Renal cortex interstitium (tissue), 11 donors: ENCODE measurements at regions not wholly inside any gene's neighbourhood (a gene's known extent, or its start where the extent isn't known, plus 50 kb on each side); places are given as distances from the start of the nearest gene placed in this dataset.

Source experiments
- DNase-seq, 11 donors: peaks; one replicate each; pipeline ENCODE4 v3.0.0-alpha.2; 2013; ENCODE audit warnings: low read depth in 9 of 11, low spot score in 4 of 11; ENCODE audit errors: extremely low read depth in 1 of 11

- no peak for DNase-seq
These were observed 728.3 kb upstream of the PHF14 start for GRCh38 chr7:10245406-10245805.

GRCh38 chr7:10257438-10257837, 716.2 kb upstream of the PHF14 start:
- no peak for DNase-seq

GRCh38 chr7:10266976-10267375, 706.7 kb upstream of the PHF14 start:
- DNase-seq = no peak

- no peak for DNase-seq
These were observed 705.6 kb upstream of the PHF14 start for GRCh38 chr7:10268034-10268433.

- DNase-seq = no peak
These were observed 690.8 kb upstream of the PHF14 start for GRCh38 chr7:10282909-10283308.

- no peak for DNase-seq
These were observed 689.7 kb upstream of the PHF14 start for GRCh38 chr7:10284001-10284400.

- DNase-seq = no peak
These were observed 674.3 kb upstream of the PHF14 start for GRCh38 chr7:10299384-10299783.

GRCh38 chr7:10300577-10300976, 673.1 kb upstream of the PHF14 start:
- peak in 9 of 11 donors; percentile 5 to 39 (median 14) for DNase-seq

GRCh38 chr7:10308276-10308675, 665.4 kb upstream of the PHF14 start:
- DNase-seq = no peak

GRCh38 chr7:10312942-10313341, 660.7 kb upstream of the PHF14 start:
- DNase-seq = no peak

GRCh38 chr7:10315881-10316280, 657.8 kb upstream of the PHF14 start:
- DNase-seq = no peak

- no peak for DNase-seq
These were observed 657.2 kb upstream of the PHF14 start for GRCh38 chr7:10316488-10316887.

- DNase-seq = no peak
These were observed 648.3 kb upstream of the PHF14 start for GRCh38 chr7:10325395-10325794.

- no peak for DNase-seq
These were observed 630.6 kb upstream of the PHF14 start for GRCh38 chr7:10343108-10343507.

GRCh38 chr7:10346032-10346431, 627.6 kb upstream of the PHF14 start:
- no peak for DNase-seq

GRCh38 chr7:10355816-10356215, 617.9 kb upstream of the PHF14 start:
- no peak for DNase-seq

GRCh38 chr7:10360050-10360449, 613.6 kb upstream of the PHF14 start:
- no peak for DNase-seq

- no peak for DNase-seq
These were observed 571.9 kb upstream of the PHF14 start for GRCh38 chr7:10401793-10402192.

GRCh38 chr7:10412422-10413019, 561.2 kb upstream of the PHF14 start:
- DNase-seq = peak; percentile 6 to 62 (median 29)

GRCh38 chr7:10418985-10419384, 554.7 kb upstream of the PHF14 start:
- no peak for DNase-seq

- DNase-seq = peak in 1 of 11 donors; percentile 5
These were observed 544.6 kb upstream of the PHF14 start for GRCh38 chr7:10429031-10429430.

- DNase-seq = no peak
These were observed 544.2 kb upstream of the PHF14 start for GRCh38 chr7:10429511-10429910.
